Calu3 (cell line): ENCODE measurements at regions not wholly inside any gene's neighbourhood (a gene's known extent, or its start where the extent isn't known, plus 50 kb on each side); places are given as distances from the start of the nearest gene placed in this dataset.

Source experiments
- BruUV-seq: library from RNA; stranded (reverse); fragments of 400-500 nt; replicated peaks from 2 replicates; lab custom pipeline; 2021; lab: Mats Ljungman, UMichigan
- CTCF ChIA-PET: fragments of 300-600 bp; sonication (Branson Sonifier 250); formaldehyde crosslinking; loops from one replicate; lab custom pipeline; 2022; ENCODE audit warnings: antibody characterized with exemption; lab: Charles Lee
- DNase-seq: peaks from one replicate; pipeline ENCODE4 v3.0.0; 2022
- H3K27ac Mint-ChIP-seq: one replicate; pipeline ENCODE4 v1.8.0; 2022; ENCODE audit warnings: mixed read lengths; ENCODE audit not compliant: unreplicated experiment
- H3K27me3 Mint-ChIP-seq: one replicate; pipeline ENCODE4 v1.8.0; 2022; ENCODE audit warnings: mixed read lengths; ENCODE audit not compliant: unreplicated experiment
- H3K36me3 Mint-ChIP-seq: one replicate; pipeline ENCODE4 v1.8.0; 2022; ENCODE audit warnings: mild to moderate bottlenecking, moderate library complexity, mixed read lengths; ENCODE audit not compliant: insufficient read depth, unreplicated experiment
- H3K4me1 Mint-ChIP-seq: one replicate; pipeline ENCODE4 v1.8.0; 2022; ENCODE audit warnings: mild to moderate bottlenecking, low read depth, mixed read lengths; ENCODE audit not compliant: unreplicated experiment
- H3K4me3 Mint-ChIP-seq: one replicate; pipeline ENCODE4 v1.8.0; 2022; ENCODE audit warnings: mild to moderate bottlenecking, low read depth, moderate library complexity, mixed read lengths; ENCODE audit not compliant: unreplicated experiment
- H3K9me3 Mint-ChIP-seq: one replicate; pipeline ENCODE4 v1.8.0; 2022; ENCODE audit warnings: low read depth, mixed read lengths; ENCODE audit not compliant: unreplicated experiment
- intact Hi-C: fragments of 100-400 bp; cut with micrococcal nuclease; formaldehyde crosslinking; loops from one replicate; pipeline ENCODE4 v1.10.0; 2022; ENCODE audit not compliant: unreplicated experiment
- TF ChIP-seq, protein P1 (sequence below): fragments of 200-600 bp; IDR thresholded peaks from one replicate; pipeline ENCODE4 v1.8.0; 2022; ENCODE audit warnings: antibody characterized with exemption; ENCODE audit not compliant: unreplicated experiment

DNA sequence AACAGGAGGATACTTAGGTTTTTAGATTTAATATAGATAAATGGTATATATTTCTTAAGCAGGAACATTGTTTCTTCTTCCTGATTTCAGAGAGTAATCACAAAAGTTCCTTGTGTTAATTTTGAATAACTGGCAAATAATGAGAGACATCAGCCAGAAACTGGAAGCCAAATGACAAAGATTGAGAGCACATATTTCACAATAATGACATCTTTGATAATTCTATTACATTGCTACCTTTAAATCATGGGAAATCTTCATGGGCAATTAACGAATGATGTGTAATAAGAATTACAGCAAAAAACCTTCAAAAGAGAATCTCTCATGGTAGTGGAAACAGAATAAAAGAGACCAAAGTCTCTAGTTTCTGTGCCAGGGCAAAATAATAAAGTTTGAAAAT is 215.1 kb downstream of the NUP35 start:
- no peaks in the 10 kb centered on the region for H3K4me1 Mint-ChIP-seq
- CTCF ChIA-PET, result no interaction called here
- intact Hi-C loops, result no loop called here
- TF ChIP-seq, protein P1, sequence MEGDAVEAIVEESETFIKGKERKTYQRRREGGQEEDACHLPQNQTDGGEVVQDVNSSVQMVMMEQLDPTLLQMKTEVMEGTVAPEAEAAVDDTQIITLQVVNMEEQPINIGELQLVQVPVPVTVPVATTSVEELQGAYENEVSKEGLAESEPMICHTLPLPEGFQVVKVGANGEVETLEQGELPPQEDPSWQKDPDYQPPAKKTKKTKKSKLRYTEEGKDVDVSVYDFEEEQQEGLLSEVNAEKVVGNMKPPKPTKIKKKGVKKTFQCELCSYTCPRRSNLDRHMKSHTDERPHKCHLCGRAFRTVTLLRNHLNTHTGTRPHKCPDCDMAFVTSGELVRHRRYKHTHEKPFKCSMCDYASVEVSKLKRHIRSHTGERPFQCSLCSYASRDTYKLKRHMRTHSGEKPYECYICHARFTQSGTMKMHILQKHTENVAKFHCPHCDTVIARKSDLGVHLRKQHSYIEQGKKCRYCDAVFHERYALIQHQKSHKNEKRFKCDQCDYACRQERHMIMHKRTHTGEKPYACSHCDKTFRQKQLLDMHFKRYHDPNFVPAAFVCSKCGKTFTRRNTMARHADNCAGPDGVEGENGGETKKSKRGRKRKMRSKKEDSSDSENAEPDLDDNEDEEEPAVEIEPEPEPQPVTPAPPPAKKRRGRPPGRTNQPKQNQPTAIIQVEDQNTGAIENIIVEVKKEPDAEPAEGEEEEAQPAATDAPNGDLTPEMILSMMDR, result no peak
- BruUV-seq, result no TSS peak
- H3K27me3 Mint-ChIP-seq, result no peaks in the 10 kb centered on the region
- H3K9me3 Mint-ChIP-seq, result peaks cover 3% of the 10 kb centered on the region
- H3K27ac Mint-ChIP-seq, result no peak overlapping the region
- H3K36me3 Mint-ChIP-seq, result no peaks in the 10 kb centered on the region
- DNase-seq, result no peak
- H3K4me3 Mint-ChIP-seq, result no peak overlapping the region

DNA sequence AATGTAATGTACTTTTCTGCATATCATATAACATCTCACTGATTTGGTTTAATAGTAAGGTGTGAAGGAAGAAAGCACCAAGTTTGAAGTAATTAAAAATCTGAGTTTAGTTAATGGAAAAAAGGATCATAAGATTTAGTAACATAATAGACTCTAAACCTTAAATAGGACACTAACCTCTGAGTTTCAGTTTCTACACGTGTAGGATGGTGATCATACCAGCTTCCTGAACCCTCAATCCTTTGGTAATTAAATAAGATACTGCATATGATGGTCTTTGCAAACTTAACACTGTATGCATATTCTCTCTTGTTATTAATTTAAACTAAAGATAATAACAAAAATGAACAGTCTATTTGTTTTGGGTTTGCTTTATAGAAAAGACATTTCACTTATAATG is 216.8 kb downstream of the NUP35 start:
- Mint-ChIP-seq H3K36me3 (no peaks in the 10 kb centered on the region), H3K9me3 (peaks cover 3% of the 10 kb centered on the region), H3K27me3 (no peaks in the 10 kb centered on the region), H3K27ac (no peak overlapping the region), H3K4me1 (no peaks in the 10 kb centered on the region), H3K4me3 (no peak overlapping the region)
- TF ChIP-seq, protein P1, result no peak
- no TSS peak for BruUV-seq
- no peak for DNase-seq
- intact Hi-C loops, result no loop called here
- CTCF ChIA-PET, result no interaction called here

DNA sequence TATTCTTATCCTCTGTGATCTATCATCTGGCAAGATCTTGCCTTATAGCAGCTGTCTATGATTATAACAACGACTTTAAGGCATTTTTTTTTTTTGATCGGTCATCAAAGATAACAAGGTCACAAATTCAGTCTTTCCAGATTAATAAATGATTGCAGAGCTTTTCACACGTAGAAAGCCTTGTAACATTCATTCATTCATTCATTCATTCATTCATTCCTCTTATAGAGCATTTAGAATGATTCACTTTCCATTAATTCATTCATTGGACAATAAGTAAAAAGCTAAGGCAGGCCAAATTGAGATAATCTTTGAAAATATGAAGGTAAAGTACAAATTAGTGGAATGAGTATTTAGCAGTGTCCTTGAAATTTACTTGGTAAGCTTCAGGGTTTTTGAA is 223.7 kb downstream of the NUP35 start:
- BruUV-seq, result no TSS peak
- CTCF ChIA-PET, result interaction anchor here (1.7 kb wide), 1 partner anchor 11 kb away, joined by 4 read pairs; no protein-coding TSS in a partner anchor
- no peaks in the 10 kb centered on the region for H3K4me1 Mint-ChIP-seq
- TF ChIP-seq, protein P1, result no peak
- H3K4me3 Mint-ChIP-seq, result no peak overlapping the region
- H3K27me3 Mint-ChIP-seq, result no peaks in the 10 kb centered on the region
- no peaks in the 10 kb centered on the region for H3K9me3 Mint-ChIP-seq
- no peak overlapping the region for H3K27ac Mint-ChIP-seq
- no peaks in the 10 kb centered on the region for H3K36me3 Mint-ChIP-seq
- DNase-seq, result no peak
- intact Hi-C loops, result no loop called here

DNA sequence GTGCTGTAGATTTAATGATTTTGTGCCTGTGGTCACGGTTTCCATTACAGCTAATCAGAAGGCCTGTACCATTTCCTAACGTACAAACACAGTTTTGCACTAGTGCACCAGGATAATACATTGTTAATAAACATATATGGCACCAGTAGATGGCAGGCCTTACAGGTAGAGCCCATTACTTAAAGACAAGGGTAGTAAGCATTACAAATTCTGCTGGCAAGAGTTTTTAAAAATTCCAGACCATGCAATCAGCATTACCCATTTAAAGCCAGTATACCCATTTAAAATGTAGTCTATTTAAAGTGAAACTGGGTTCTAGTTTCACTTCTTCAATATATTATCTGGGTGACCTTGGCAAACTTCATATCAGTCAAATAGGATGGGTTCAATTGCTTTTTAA is 224.2 kb downstream of the NUP35 start:
- Mint-ChIP-seq H3K4me3 (no peak overlapping the region), H3K36me3 (no peaks in the 10 kb centered on the region), H3K4me1 (no peaks in the 10 kb centered on the region), H3K27me3 (no peaks in the 10 kb centered on the region), H3K9me3 (no peaks in the 10 kb centered on the region), H3K27ac (no peak overlapping the region)
- no TSS peak for BruUV-seq
- no peak for DNase-seq
- TF ChIP-seq, protein P1, result no peak
- intact Hi-C loops, result no loop called here
- CTCF ChIA-PET, result interaction anchor here (1.7 kb wide), 1 partner anchor 11 kb away, joined by 4 read pairs; no protein-coding TSS in a partner anchor
